Glomerular visceral epithelial cell (primary cell): ENCODE measurements at regions not wholly inside any gene's neighbourhood (a gene's known extent, or its start where the extent isn't known, plus 50 kb on each side); places are given as distances from the start of the nearest gene placed in this dataset.

Source experiments
- DNase-seq: peaks from one replicate; pipeline ENCODE4 v3.0.0-alpha.2; 2016; ENCODE audit errors: extremely low spot score

- DNase-seq: no peak
Measured at GRCh38 chr3:96106701-96107100, 707.7 kb upstream of the EPHA6 start.
